Activated CD4-positive, alpha-beta T cell treated with anti-CD3 and anti-CD28 coated beads, Interleukin-2, amount 10 ng/mL, durations not matched to agents 7 days and 5 days (primary cell): ENCODE measurements at regions not wholly inside any gene's neighbourhood (a gene's known extent, or its start where the extent isn't known, plus 50 kb on each side); places are given as distances from the start of the nearest gene placed in this dataset.
"Not testable (repeated sequence)": the region's sequence is repeated elsewhere in the genome, so short reads cannot be mapped to it uniquely, and the experiment has no call there.

Experiments
- CTCF ChIA-PET: fragments of 350-600 bp; sonication (Branson Sonifier 250); formaldehyde crosslinking; loops from one replicate; lab custom pipeline; 2021; ENCODE audit warnings: antibody characterized with exemption; lab: Charles Lee
- POLR2A ChIA-PET: fragments of 350-600 bp; sonication (Branson Sonifier 250); formaldehyde crosslinking; loops from one replicate; lab custom pipeline; 2021; ENCODE audit warnings: antibody characterized with exemption; lab: Charles Lee
- DNase-seq: peaks from one replicate; pipeline ENCODE4 v3.0.0-alpha.2; 2020
- H3K27ac Mint-ChIP-seq: one replicate; pipeline ENCODE4 v1.8.0; 2021; ENCODE audit warnings: mild to moderate bottlenecking, moderate library complexity, mixed read lengths
- H3K27me3 Mint-ChIP-seq: one replicate; pipeline ENCODE4 v1.8.0; 2021; ENCODE audit warnings: mixed read lengths
- H3K36me3 Mint-ChIP-seq: one replicate; pipeline ENCODE4 v1.8.0; 2021; ENCODE audit warnings: low read depth, mixed read lengths
- H3K4me1 Mint-ChIP-seq: one replicate; pipeline ENCODE4 v1.8.0; 2021; ENCODE audit warnings: mixed read lengths
- H3K4me3 Mint-ChIP-seq: one replicate; pipeline ENCODE4 v1.8.0; 2021; ENCODE audit warnings: mild to moderate bottlenecking, moderate library complexity, mixed read lengths
- H3K9me3 Mint-ChIP-seq: one replicate; pipeline ENCODE4 v1.8.0; 2021; ENCODE audit warnings: mixed read lengths

DNA sequence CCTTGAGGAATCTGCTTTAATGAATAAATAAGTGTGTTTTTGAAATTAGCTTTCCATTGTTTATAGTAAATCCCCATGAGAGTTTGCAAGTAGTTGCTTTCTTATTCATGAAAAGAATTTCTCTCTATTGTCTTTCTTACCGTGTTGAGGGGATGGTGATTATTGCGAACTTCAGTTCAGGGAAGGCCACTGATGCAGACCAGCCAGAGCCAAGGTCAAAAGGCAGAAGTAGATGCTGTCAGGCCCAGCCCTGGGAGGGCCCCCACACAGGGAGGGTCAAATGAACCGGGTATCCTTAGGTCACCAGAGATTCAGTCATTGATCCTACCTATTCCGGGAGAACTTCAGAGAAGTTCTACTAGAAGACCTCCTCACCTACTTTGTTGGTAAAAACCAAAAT lies 185.9 kb downstream of the NUFIP1 start:
- Mint-ChIP-seq H3K9me3 (no peaks in the 10 kb centered on the region), H3K27me3 (no peaks in the 10 kb centered on the region), H3K36me3 (no peaks in the 10 kb centered on the region), H3K4me1 (no peaks in the 10 kb centered on the region), H3K27ac (no peak overlapping the region), H3K4me3 (no peak overlapping the region)
- CTCF ChIA-PET, result no interaction called here
- no peak for DNase-seq
- POLR2A ChIA-PET, result no interaction called here

DNA sequence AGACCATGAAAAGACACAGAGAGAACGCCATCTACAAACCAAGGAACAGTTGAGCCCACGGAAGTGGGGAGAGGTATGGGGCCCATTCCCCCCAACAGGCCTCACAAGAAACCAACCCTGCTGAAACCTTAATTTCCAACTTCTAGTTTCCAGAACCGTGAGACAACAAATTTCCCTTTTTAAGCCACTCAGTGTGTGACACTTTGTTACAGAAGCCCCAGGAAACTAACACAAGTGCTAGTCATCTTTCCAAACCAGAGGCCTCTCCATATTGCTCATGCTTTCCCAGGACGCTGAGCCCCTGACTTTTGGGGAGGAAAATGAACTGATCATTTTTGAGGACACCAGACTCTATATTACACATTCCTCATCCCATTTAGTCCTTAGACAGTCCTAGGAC lies 186.8 kb downstream of the NUFIP1 start:
- no peak for DNase-seq
- no peak overlapping the region for H3K27ac Mint-ChIP-seq
- H3K4me3 Mint-ChIP-seq, result no peak overlapping the region
- H3K27me3 Mint-ChIP-seq, result no peaks in the 10 kb centered on the region
- no peaks in the 10 kb centered on the region for H3K9me3 Mint-ChIP-seq
- H3K4me1 Mint-ChIP-seq, result no peaks in the 10 kb centered on the region
- POLR2A ChIA-PET, result no interaction called here
- H3K36me3 Mint-ChIP-seq, result no peaks in the 10 kb centered on the region
- CTCF ChIA-PET, result no interaction called here

DNA sequence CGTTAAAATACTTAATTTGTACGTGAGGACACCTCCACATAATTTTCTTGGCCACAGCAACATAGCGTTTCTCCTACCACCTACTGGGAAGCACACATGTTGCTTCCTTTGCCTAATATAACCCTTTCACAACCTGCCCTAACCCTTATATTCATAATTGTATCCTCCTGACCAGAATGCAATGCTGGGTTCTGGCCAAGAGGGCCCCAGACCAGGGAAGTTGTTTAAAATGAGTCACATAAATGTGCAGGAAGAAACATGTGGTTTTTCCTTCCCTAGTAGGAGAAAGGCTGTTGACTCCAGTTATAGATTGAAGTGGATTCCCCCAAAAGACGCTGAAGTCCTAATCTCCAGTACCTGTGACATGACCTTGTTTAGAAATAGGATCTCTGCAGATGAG lies 187.3 kb downstream of the NUFIP1 start:
- H3K4me3 Mint-ChIP-seq, result no peak overlapping the region
- DNase-seq, result no peak
- CTCF ChIA-PET, result interaction anchor here (1.2 kb wide), 1 partner anchor 11 kb away, joined by 3 read pairs; no protein-coding TSS in a partner anchor
- H3K9me3 Mint-ChIP-seq, result no peaks in the 10 kb centered on the region
- no peaks in the 10 kb centered on the region for H3K27me3 Mint-ChIP-seq
- no peak overlapping the region for H3K27ac Mint-ChIP-seq
- POLR2A ChIA-PET, result no interaction called here
- no peaks in the 10 kb centered on the region for H3K4me1 Mint-ChIP-seq
- H3K36me3 Mint-ChIP-seq, result no peaks in the 10 kb centered on the region

DNA sequence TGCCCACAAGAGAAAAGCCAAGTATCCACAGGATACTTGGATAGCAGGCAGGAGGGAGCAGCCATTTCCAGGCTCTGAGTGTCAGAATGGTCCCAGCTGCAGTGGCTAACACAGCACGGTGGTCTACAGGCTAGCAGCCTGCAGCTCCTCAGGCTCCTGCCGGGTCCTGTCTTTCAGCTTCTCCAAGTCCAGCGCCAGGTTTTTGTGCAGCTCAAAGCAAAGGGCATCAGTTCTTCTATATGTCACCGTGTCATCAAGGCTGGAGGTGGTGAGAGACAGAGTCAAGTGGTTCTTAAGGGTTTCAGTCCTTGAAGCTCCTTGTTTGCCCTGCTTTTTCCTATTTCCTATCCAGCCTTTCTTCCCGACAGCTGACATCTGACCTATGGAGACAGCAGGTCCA lies 188.6 kb downstream of the NUFIP1 start:
- DNase-seq, result no peak
- Mint-ChIP-seq H3K9me3 (no peaks in the 10 kb centered on the region), H3K27me3 (no peaks in the 10 kb centered on the region), H3K4me3 (no peak overlapping the region), H3K36me3 (no peaks in the 10 kb centered on the region), H3K27ac (no peak overlapping the region), H3K4me1 (no peaks in the 10 kb centered on the region)
- CTCF ChIA-PET, result no interaction called here
- POLR2A ChIA-PET, result no interaction called here

DNA sequence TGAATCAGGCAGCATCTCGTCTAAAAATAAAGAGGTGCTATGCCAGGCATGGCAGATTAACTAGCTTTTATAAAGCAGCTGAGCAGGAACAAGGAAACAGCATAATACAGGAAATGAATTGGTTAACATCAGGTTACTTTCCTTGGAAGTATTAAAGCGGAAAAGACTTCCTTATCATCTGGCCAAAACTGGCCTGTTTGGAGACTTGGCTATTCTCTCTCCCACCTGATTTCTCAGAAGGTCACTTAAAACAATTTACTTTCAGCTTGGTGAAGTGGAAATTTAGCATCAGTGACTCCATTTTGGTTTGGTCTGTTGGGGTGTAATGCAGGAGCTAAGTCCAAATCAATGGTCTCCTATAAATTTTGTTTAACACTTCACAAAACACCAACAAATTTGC lies 191.6 kb downstream of the NUFIP1 start:
- POLR2A ChIA-PET, result no interaction called here

DNA sequence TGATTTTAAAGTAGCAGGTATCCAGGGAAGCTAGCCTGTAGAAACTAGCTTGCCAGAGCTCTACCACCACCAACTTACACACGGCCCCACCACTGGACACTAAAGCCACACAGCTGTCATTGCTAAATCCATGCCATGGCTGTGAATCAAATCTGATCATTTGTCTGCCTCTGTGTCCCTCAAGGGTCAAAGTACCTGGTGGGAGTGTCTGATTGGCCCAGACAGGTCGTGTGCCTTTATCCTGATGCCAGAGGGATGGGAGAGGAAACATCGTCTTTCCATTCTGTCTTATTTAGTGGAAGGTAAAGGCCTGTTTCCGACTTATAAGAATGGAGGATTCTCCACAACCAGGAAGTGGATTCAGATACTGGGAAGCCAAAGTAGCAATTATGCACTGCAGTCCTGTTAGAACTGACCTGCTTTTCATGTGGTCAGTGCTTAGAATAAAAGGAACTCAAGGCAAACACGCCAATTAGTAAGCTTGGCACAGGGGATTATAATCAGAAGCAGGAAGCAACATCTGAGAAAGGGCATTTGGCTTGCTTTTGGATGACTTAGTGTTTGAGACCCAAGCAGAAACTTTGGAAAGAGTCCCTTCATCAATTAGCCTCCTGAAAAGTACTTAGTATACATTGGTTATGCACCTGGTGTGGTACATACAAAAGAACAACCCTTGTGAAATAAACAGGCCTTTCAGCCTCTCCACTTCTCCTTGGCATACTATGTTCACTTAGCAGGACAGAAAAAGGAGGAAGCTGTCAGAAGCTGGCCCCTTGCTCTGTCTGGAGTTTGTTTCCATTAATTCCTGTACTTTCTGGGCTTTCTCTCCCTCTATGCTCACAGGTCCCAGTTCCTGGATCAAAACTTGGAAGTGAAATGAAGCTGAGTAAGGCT lies 192.4 kb downstream of the NUFIP1 start:
- POLR2A ChIA-PET, result no interaction called here
- Mint-ChIP-seq H3K27me3 (no peaks in the 10 kb centered on the region), H3K36me3 (no peaks in the 10 kb centered on the region), H3K9me3 (no peaks in the 10 kb centered on the region), H3K27ac (no peak overlapping the region), H3K4me3 (no peak overlapping the region), H3K4me1 (no peaks in the 10 kb centered on the region)
- CTCF ChIA-PET, result no interaction called here
- DNase-seq, result no peak

More for the DNA sequence above, 191.6 kb downstream of the NUFIP1 start:
- H3K9me3 Mint-ChIP-seq, result no peaks in the 10 kb centered on the region
- DNase-seq, result no peak
- H3K36me3 Mint-ChIP-seq, result no peaks in the 10 kb centered on the region
- no peak overlapping the region for H3K4me3 Mint-ChIP-seq
- no peaks in the 10 kb centered on the region for H3K4me1 Mint-ChIP-seq
- CTCF ChIA-PET, result no interaction called here
- no peaks in the 10 kb centered on the region for H3K27me3 Mint-ChIP-seq
- H3K27ac Mint-ChIP-seq, result no peak overlapping the region

DNA sequence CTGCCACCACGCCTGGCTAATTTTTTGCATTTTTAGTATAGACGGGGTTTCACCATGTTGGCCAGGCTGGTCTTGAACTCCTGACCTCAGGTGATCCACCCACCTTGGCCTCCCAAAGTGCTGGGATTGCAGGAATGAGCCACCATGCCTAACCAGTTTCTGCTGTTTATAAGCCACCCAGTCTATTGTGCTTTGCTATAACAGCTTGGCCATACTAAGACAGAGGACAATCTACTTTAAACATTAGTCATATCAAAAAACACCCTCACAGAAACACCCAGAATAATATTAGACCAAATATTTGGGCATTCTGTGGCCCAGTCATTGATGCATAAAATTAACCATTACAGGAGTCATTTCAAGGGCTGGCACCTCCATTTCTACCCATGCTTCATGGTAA lies 193.2 kb downstream of the NUFIP1 start:
- POLR2A ChIA-PET, H3K9me3 Mint-ChIP-seq, H3K27me3 Mint-ChIP-seq, H3K36me3 Mint-ChIP-seq, H3K27ac Mint-ChIP-seq, DNase-seq, H3K4me1 Mint-ChIP-seq, CTCF ChIA-PET, H3K4me3 Mint-ChIP-seq: not testable (repeated sequence)

DNA sequence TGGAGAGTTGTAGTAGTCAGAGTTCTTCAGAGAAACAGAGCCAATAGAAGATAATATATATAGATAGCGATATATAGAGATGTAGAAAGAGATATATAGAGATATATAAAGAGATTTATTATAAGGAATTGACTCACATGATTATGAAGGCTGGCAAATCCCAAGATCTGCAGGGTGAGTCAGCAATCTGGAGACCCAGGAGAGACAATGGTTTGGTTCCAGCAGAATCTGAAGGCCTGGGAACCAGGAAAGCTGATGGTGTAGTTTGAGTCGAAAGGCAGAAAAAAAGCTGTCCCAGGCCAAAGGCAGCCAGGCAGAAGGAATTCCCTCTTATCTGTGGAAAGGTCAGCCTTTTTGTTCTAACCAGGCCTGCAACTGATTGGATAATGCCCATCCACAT lies 194.1 kb downstream of the NUFIP1 start:
- no peaks in the 10 kb centered on the region for H3K9me3 Mint-ChIP-seq
- POLR2A ChIA-PET, result no interaction called here
- no peaks in the 10 kb centered on the region for H3K4me1 Mint-ChIP-seq
- no peak overlapping the region for H3K27ac Mint-ChIP-seq
- CTCF ChIA-PET, result no interaction called here
- H3K4me3 Mint-ChIP-seq, result no peak overlapping the region
- H3K27me3 Mint-ChIP-seq, result no peaks in the 10 kb centered on the region
- H3K36me3 Mint-ChIP-seq, result no peaks in the 10 kb centered on the region
- DNase-seq, result no peak

DNA sequence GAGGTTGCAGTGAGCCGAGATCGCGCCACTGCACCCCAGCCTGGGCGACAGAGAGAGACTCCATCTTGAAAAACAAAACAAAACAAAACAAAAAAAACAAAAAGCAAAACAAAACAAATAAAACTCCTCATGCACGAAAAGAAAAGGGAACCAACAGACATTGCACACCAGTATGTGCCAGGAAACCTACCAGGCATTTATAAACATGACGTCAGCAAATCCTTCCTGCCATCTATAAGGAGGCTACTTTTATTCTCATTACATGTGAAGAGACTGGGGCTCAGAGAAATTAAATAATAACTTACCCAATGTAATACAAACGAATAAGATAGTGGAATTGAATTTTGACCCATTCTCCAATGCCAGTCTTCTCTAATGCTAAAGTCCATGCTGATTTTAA lies 197.2 kb downstream of the NUFIP1 start:
- H3K4me1 Mint-ChIP-seq, result no peaks in the 10 kb centered on the region
- CTCF ChIA-PET, result no interaction called here
- no peak overlapping the region for H3K4me3 Mint-ChIP-seq

DNA sequence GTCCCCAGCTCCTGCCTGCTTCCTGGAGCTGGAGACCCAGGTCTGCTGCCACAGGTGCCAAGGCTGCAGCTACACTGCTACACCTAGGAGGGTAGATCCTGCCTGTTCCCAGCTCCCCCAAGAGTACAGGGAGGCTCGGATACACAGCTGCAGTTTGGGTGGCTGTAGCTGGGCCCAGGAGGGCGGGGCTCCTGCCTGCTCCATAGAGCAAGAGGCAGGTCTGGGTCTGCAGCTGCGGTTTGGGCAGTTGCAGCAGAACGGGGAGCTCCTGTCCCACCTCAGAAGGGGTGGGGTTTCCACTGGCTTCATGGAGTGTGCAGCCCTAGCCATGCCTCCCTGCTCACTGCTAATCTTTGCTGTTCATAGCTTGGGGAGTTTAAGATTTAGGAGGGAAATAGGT lies 199.0 kb downstream of the NUFIP1 start:
- CTCF ChIA-PET, result interaction anchor here (1.0 kb wide), 1 partner anchor 31 kb away, joined by 3 read pairs; no protein-coding TSS in a partner anchor
- POLR2A ChIA-PET, result no interaction called here
- Mint-ChIP-seq H3K9me3 (no peaks in the 10 kb centered on the region), H3K4me1 (no peaks in the 10 kb centered on the region), H3K36me3 (no peaks in the 10 kb centered on the region), H3K4me3 (no peak overlapping the region), H3K27ac (no peak overlapping the region), H3K27me3 (peaks cover 2% of the 10 kb centered on the region)
- no peak for DNase-seq

More for the DNA sequence above, 197.2 kb downstream of the NUFIP1 start:
- Mint-ChIP-seq H3K36me3 (no peaks in the 10 kb centered on the region), H3K27me3 (no peaks in the 10 kb centered on the region), H3K9me3 (no peaks in the 10 kb centered on the region), H3K27ac (no peak overlapping the region)
- POLR2A ChIA-PET, result no interaction called here
- DNase-seq, result no peak

DNA sequence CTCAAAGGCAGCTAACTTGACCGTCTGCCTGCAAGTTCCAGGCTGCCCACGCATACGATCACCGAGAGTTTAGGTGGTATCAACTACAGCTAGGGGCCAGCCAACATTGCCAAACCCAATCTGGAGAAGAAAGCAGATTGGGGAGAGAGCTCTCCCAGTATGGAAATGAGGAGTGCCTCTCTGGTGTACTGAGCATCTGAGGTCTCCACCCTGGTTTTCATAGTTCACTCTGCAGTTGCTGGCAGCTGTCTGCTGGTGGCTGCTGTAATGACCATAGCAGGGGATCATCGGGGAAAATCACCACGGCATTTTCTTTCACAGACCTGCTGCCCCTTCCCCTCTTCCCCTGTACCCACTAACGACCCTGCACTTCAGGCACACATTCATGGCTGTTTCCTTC lies 201.7 kb downstream of the NUFIP1 start:
- ChIA-PET CTCF (no interaction called here), POLR2A (no interaction called here)
- Mint-ChIP-seq H3K4me3 (no peak overlapping the region), H3K27ac (no peak overlapping the region), H3K9me3 (no peaks in the 10 kb centered on the region), H3K4me1 (no peaks in the 10 kb centered on the region), H3K27me3 (peaks cover 2% of the 10 kb centered on the region), H3K36me3 (no peaks in the 10 kb centered on the region)
- no peak for DNase-seq

DNA sequence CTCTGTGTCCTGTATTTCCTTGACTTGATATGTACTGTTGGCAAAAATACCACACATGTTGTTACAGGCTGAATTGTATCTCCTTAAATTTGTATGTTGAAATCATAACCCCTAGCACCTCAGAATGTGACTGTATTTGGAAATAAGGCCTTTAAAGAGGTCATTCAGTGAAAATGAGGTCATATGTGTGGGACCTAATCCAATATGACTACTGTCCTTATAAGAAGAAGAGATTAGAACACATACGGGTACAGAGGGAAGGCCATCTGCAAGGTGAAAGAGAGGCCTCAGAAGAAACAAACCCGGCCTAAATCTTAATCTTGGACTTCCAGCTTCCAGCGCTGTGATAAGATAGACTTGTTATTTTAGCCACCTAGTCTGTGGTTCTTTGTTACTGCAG lies 202.5 kb downstream of the NUFIP1 start:
- Mint-ChIP-seq H3K4me3 (no peak overlapping the region), H3K36me3 (no peaks in the 10 kb centered on the region), H3K27ac (no peak overlapping the region), H3K4me1 (no peaks in the 10 kb centered on the region), H3K9me3 (no peaks in the 10 kb centered on the region), H3K27me3 (peaks cover 2% of the 10 kb centered on the region)
- no peak for DNase-seq
- ChIA-PET CTCF (no interaction called here), POLR2A (no interaction called here)

DNA sequence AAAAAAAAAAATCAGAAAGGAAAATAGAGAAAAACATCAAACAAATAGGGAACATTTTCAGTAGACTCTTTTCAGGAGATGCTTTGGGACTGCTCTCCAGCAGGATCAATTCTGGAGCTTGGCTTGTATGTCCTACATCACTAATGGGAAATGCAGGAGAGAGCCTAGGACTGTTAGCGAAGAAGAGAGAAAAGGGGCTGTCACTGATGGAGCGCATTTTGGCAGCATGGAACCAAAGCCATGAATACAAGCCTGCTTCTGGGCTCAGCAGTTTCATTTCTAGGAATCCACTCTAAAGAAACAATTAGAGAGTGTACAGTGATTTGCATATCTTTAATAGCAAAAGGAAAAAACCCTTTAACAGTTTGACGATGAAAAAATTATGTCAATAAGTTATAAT lies 203.9 kb downstream of the NUFIP1 start:
- peaks cover 2% of the 10 kb centered on the region for H3K27me3 Mint-ChIP-seq
- ChIA-PET POLR2A (no interaction called here), CTCF (no interaction called here)
- H3K36me3 Mint-ChIP-seq, result no peaks in the 10 kb centered on the region
- no peak for DNase-seq
- H3K27ac Mint-ChIP-seq, result no peak overlapping the region
- no peak overlapping the region for H3K4me3 Mint-ChIP-seq
- H3K4me1 Mint-ChIP-seq, result no peaks in the 10 kb centered on the region
- no peaks in the 10 kb centered on the region for H3K9me3 Mint-ChIP-seq

DNA sequence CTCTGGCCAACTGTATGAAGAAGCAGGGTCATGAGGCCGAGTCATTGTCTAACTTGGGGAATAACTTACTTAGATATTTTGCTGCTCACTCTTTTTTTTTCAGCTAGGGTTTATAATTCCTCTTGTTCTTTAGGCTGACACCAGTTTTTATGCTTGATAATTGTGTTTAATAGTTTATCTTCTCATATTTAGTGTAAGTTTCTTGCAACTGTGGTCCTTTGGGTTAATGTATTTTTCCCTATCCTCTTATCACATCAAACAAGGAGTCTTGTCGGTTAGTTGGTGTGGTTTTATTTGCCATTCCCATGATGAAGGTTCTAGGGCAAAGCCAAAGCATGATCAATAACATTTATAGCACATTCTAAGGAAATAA lies 204.6 kb downstream of the NUFIP1 start:
- Mint-ChIP-seq H3K27ac (no peak overlapping the region), H3K36me3 (no peaks in the 10 kb centered on the region), H3K4me3 (no peak overlapping the region), H3K4me1 (no peaks in the 10 kb centered on the region), H3K9me3 (no peaks in the 10 kb centered on the region), H3K27me3 (peaks cover 2% of the 10 kb centered on the region)
- ChIA-PET CTCF (interaction anchor here (0.5 kb wide), 1 partner anchor 14 kb away, joined by 4 read pairs; no protein-coding TSS in a partner anchor), POLR2A (no interaction called here)
- DNase-seq, result no peak
